ENCODE measurements at regions not wholly inside any gene's neighbourhood (a gene's known extent, or its start where the extent isn't known, plus 50 kb on each side); places are given as distances from the start of the nearest gene placed in this dataset.

DNA sequence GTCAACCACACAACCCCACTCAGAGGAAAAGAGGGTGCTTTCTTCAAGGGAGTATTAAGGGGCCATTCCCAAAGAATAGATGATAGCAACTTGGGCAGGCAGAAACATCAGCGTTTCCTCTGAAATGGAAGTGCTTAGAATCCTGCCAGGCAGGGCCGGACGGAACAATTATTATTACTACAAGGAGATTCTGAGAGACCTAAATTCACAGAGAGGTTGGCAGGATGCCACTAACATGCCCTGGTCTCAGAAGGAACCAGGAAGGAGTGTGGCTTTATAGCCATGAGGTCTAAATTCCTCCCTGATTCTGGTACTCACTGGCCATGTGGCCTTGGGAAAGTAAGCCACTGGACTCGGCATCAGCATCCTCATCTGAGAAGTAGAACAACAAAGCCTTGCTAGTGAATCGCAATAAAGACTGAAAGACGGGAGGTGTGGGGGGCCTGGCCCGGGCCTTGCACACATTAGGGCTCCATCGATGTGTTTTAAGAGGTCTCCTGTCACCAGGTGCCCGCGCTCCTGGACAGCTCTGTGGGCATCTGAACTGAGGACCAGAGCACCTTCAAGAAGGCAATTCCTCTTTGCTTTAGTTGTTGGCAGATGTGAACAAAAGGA is 131.5 kb downstream of the OAT start:
- no peak overlapping the region for H4K8ac ChIP-seq (ENCODE audit: low read depth in 2 of 2, low read length in 2 of 2)
- DNase-seq, result no peak
- dilution Hi-C loops (cut with HindIII; ENCODE audit: low sequenced_read_pairs, unreplicated experiment) (no loop called here), in situ Hi-C loops (cut with MboI; ENCODE audit: low sequenced_read_pairs) (no loop called here), intact Hi-C loops (cut with micrococcal nuclease) (no loop called here)
- no peaks in the 10 kb centered on the region for H3K79me1 ChIP-seq (ENCODE audit: low read depth in 1 of 2, low read length in 2 of 2)
- H3K14ac ChIP-seq (replicated peaks; ENCODE audit: low read depth, low read length), result no peak overlapping the region
- H2BK15ac ChIP-seq (ENCODE audit: low read depth, low read length), result no peak overlapping the region
- no peak overlapping the region for H3K9ac ChIP-seq (ENCODE audit: low read depth, low read length)
- no peak overlapping the region for H2BK20ac ChIP-seq (ENCODE audit: low read depth, low read length)
- no peak overlapping the region for H3K4me2 ChIP-seq (ENCODE audit: low read depth, low read length)
- ChIA-PET CTCF (no interaction called here), POLR2A (ENCODE audit: unreplicated experiment) (no interaction called here)
- no peak overlapping the region for H3K4ac ChIP-seq (ENCODE audit: low read depth, low read length)
- H3K4me3 ChIP-seq (ENCODE audit: insufficient read depth, low read depth, low read length), result no peak overlapping the region
- H4K20me1 ChIP-seq (ENCODE audit: insufficient read depth, low read length), result no peaks in the 10 kb centered on the region
- H3K9me3 ChIP-seq (ENCODE audit: control insufficient read depth, insufficient read depth, low read length), result peaks cover 14% of the 10 kb centered on the region
- H2AK5ac ChIP-seq (ENCODE audit: low read depth, low read length), result no peak overlapping the region
- TF ChIP-seq NFE2L2 (IDR thresholded peaks at IDR 0.05; ENCODE audit: low read depth, low read length), result no peak
- TF ChIP-seq SMC3 (IDR thresholded peaks at IDR 0.05; ENCODE audit: low read depth, low read length), result no peak
- no peak for TF ChIP-seq BHLHE40 (IDR thresholded peaks at IDR 0.05; ENCODE audit: low read depth, low read length)
- TF ChIP-seq, protein P1, sequence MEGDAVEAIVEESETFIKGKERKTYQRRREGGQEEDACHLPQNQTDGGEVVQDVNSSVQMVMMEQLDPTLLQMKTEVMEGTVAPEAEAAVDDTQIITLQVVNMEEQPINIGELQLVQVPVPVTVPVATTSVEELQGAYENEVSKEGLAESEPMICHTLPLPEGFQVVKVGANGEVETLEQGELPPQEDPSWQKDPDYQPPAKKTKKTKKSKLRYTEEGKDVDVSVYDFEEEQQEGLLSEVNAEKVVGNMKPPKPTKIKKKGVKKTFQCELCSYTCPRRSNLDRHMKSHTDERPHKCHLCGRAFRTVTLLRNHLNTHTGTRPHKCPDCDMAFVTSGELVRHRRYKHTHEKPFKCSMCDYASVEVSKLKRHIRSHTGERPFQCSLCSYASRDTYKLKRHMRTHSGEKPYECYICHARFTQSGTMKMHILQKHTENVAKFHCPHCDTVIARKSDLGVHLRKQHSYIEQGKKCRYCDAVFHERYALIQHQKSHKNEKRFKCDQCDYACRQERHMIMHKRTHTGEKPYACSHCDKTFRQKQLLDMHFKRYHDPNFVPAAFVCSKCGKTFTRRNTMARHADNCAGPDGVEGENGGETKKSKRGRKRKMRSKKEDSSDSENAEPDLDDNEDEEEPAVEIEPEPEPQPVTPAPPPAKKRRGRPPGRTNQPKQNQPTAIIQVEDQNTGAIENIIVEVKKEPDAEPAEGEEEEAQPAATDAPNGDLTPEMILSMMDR (conservative IDR thresholded peaks at IDR 0.05; ENCODE audit: low read depth, low read length), result no peak
- no peak for TF ChIP-seq RCOR1 (IDR thresholded peaks at IDR 0.05; ENCODE audit: insufficient replicate concordance, low read length)
- TF ChIP-seq, protein P2, sequence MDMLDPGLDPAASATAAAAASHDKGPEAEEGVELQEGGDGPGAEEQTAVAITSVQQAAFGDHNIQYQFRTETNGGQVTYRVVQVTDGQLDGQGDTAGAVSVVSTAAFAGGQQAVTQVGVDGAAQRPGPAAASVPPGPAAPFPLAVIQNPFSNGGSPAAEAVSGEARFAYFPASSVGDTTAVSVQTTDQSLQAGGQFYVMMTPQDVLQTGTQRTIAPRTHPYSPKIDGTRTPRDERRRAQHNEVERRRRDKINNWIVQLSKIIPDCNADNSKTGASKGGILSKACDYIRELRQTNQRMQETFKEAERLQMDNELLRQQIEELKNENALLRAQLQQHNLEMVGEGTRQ (IDR thresholded peaks at IDR 0.05; ENCODE audit: low read depth, low read length), result no peak
- no peak for TF ChIP-seq POLR2A (IDR thresholded peaks at IDR 0.05; ENCODE audit: low read depth, low read length)
- no peaks in the 10 kb centered on the region for H3K4me1 ChIP-seq (ENCODE audit: control insufficient read depth, insufficient read depth, low read length)
- no peak overlapping the region for H2AFZ ChIP-seq (replicated peaks; ENCODE audit: low read length, poor library complexity)
- H3K27me3 ChIP-seq (ENCODE audit: control insufficient read depth, insufficient read depth, low read length), result no peaks in the 10 kb centered on the region
- H3K18ac ChIP-seq (ENCODE audit: low read depth, low read length), result no peak overlapping the region
- H2BK120ac ChIP-seq (ENCODE audit: low read depth, low read length), result no peak overlapping the region
- H2AK9ac ChIP-seq (replicated peaks; ENCODE audit: low read depth, low read length, poor library complexity), result no peak overlapping the region
- no peaks in the 10 kb centered on the region for H3K36me3 ChIP-seq (ENCODE audit: control insufficient read depth, insufficient read depth, low read length)
- 100% methylated on average over 2 of the region's 10 CpGs; no CpG with 5 or more reads in 1 of the 2 experiments for WGBS, 2 experiments (ENCODE audit: extremely low coverage in 2 of 2, insufficient read length in 1 of 2)
- no peak for ATAC-seq (ENCODE audit: low read depth)
- H3K23ac ChIP-seq (ENCODE audit: low read depth, low read length), result no peak overlapping the region
- H2BK5ac ChIP-seq (ENCODE audit: low read depth, low read length, poor library complexity, severe bottlenecking), result no peak overlapping the region
- H4K91ac ChIP-seq (ENCODE audit: insufficient read depth, low read depth, low read length), result no peak overlapping the region
- H4K5ac ChIP-seq (ENCODE audit: low read depth, low read length), result no peak overlapping the region
- no TSS peak for BruUV-seq (replicated peaks)
- H3K9me1 ChIP-seq (ENCODE audit: insufficient read depth, low read length), result no peaks in the 10 kb centered on the region
- no peak overlapping the region for H3K27ac ChIP-seq (ENCODE audit: insufficient read depth, low read length)
- H3K56ac ChIP-seq (ENCODE audit: extremely low read depth, insufficient read depth, low read length), result no peak overlapping the region
